Neutrophil (primary cell): ENCODE measurements at regions not wholly inside any gene's neighbourhood (a gene's known extent, or its start where the extent isn't known, plus 50 kb on each side); places are given as distances from the start of the nearest gene placed in this dataset.

Experiments
- H3K27ac ChIP-seq: fragments of 200-600 bp; sonication (generic); 2 replicates; pipeline ENCODE4 v1.5.1; 2016; ENCODE audit warnings: mild to moderate bottlenecking, moderate library complexity
- H3K27me3 ChIP-seq: fragments of 200-600 bp; sonication (generic); 2 replicates; pipeline ENCODE4 v1.6.0; 2016; ENCODE audit warnings: mild to moderate bottlenecking
- H3K36me3 ChIP-seq: fragments of 200-600 bp; sonication (generic); 2 replicates; pipeline ENCODE4 v1.5.1; 2017
- H3K4me1 ChIP-seq, 2 experiments: fragments of 200-600 bp in 1 of 2; sonication (generic) in 1 of 2; 1 replicate in 1 of 2; 2 replicates in 1 of 2; pipeline versions ENCODE4 v1.5.1 to v1.6.1; 2013 to 2016; ENCODE audit warnings: low read depth in 1 of 2, low read length in 1 of 2, mild to moderate bottlenecking in 1 of 2, moderate library complexity in 1 of 2; ENCODE audit not compliant: control insufficient read depth in 1 of 2, insufficient read depth in 1 of 2
- H3K4me3 ChIP-seq, 2 experiments: fragments of 200-600 bp in 1 of 2; sonication (generic) in 1 of 2; 1 replicate in 1 of 2; 2 replicates in 1 of 2; pipeline ENCODE4 v1.5.1; 2013 to 2016; ENCODE audit warnings: low read depth in 1 of 2, low read length in 1 of 2, mild to moderate bottlenecking in 1 of 2, moderate library complexity in 1 of 2
- H3K9me3 ChIP-seq: fragments of 200-600 bp; sonication (generic); 2 replicates; pipeline ENCODE4 v1.5.1; 2016
- CTCF ChIP-seq: fragments of 200-600 bp; sonication (generic); IDR thresholded peaks from 2 replicates; pipeline ENCODE4 v1.5.1; 2016; ENCODE audit warnings: antibody characterized with exemption

GRCh38 chr5:1973391-1974013 is 90.8 kb upstream of the IRX4 start:
- no peak for TF ChIP-seq CTCF
- H3K27ac ChIP-seq: no peak overlapping the region
- H3K27me3 ChIP-seq: no peaks in the 10 kb centered on the region

GRCh38 chr5:1971944-1972343 is 89.2 kb upstream of the IRX4 start:
- Histone ChIP-seq H3K27me3 (no peaks in the 10 kb centered on the region), H3K9me3 (no peaks in the 10 kb centered on the region), H3K36me3 (no peaks in the 10 kb centered on the region), H3K4me1 (no peaks in the 10 kb centered on the region), H3K27ac (no peak overlapping the region), H3K4me3 (no peak overlapping the region)
- TF ChIP-seq CTCF: no peak

More at GRCh38 chr5:1973391-1974013, 90.8 kb upstream of the IRX4 start:
- H3K4me3 ChIP-seq: no peak overlapping the region
- no peaks in the 10 kb centered on the region for H3K9me3 ChIP-seq
- H3K4me1 ChIP-seq: no peaks in the 10 kb centered on the region
- no peaks in the 10 kb centered on the region for H3K36me3 ChIP-seq

- H3K4me3 ChIP-seq: no peak overlapping the region
- no peak for TF ChIP-seq CTCF
- H3K4me1 ChIP-seq: no peaks in the 10 kb centered on the region
- no peak overlapping the region for H3K27ac ChIP-seq
- no peaks in the 10 kb centered on the region for H3K27me3 ChIP-seq
- no peaks in the 10 kb centered on the region for H3K36me3 ChIP-seq
- no peaks in the 10 kb centered on the region for H3K9me3 ChIP-seq
These were observed 85.0 kb upstream of the IRX4 start for GRCh38 chr5:1967736-1968135.

- Histone ChIP-seq H3K27ac (no peak overlapping the region), H3K4me1 (no peaks in the 10 kb centered on the region), H3K4me3 (no peak overlapping the region), H3K9me3 (no peaks in the 10 kb centered on the region), H3K27me3 (no peaks in the 10 kb centered on the region), H3K36me3 (no peaks in the 10 kb centered on the region)
- no peak for TF ChIP-seq CTCF
These were observed 83.7 kb upstream of the IRX4 start for GRCh38 chr5:1966461-1966860.

GRCh38 chr5:1965925-1966324 is 83.2 kb upstream of the IRX4 start:
- Histone ChIP-seq H3K27me3 (no peaks in the 10 kb centered on the region), H3K4me1 (no peaks in the 10 kb centered on the region), H3K36me3 (no peaks in the 10 kb centered on the region), H3K4me3 (no peak overlapping the region), H3K27ac (no peak overlapping the region), H3K9me3 (no peaks in the 10 kb centered on the region)
- TF ChIP-seq CTCF: no peak
